GM19328 (cell line): ENCODE measurements at regions not wholly inside any gene's neighbourhood (a gene's known extent, or its start where the extent isn't known, plus 50 kb on each side); places are given as distances from the start of the nearest gene placed in this dataset.
A peak's percentile ranks its signal among the peaks of the same experiment; 100 is the strongest.

ENCODE experiments used
- ATAC-seq: cut with Tn5 transposase; IDR thresholded peaks from one replicate; pipeline ENCODE4 v1.9.1; 2021; ENCODE audit warnings: mild to moderate bottlenecking, moderate library complexity; ENCODE audit not compliant: unreplicated experiment

GRCh38 chr18:27652480-27653121 lies 467.5 kb upstream of the CHST9 start:
- ATAC-seq: no peak

- no peak for ATAC-seq
These were observed 464.5 kb upstream of the CHST9 start for GRCh38 chr18:27649621-27650020.

- ATAC-seq: no peak
These were observed 460.8 kb upstream of the CHST9 start for GRCh38 chr18:27645929-27646328.

- no peak for ATAC-seq
These were observed 451.5 kb upstream of the CHST9 start for GRCh38 chr18:27636576-27637085.

- no peak for ATAC-seq
These were observed 447.6 kb upstream of the CHST9 start for GRCh38 chr18:27632706-27633105.

- no peak for ATAC-seq
These were observed 442.8 kb upstream of the CHST9 start for GRCh38 chr18:27627927-27628326.

GRCh38 chr18:27621236-27621890 lies 436.3 kb upstream of the CHST9 start:
- ATAC-seq: no peak

GRCh38 chr18:27619906-27620305 lies 434.8 kb upstream of the CHST9 start:
- ATAC-seq: no peak

GRCh38 chr18:27619090-27619772 lies 434.1 kb upstream of the CHST9 start:
- ATAC-seq: no peak

GRCh38 chr18:27616324-27616723 lies 431.2 kb upstream of the CHST9 start:
- no peak for ATAC-seq

GRCh38 chr18:27614951-27615844 lies 430.1 kb upstream of the CHST9 start:
- ATAC-seq: no peak

- no peak for ATAC-seq
These were observed 424.1 kb upstream of the CHST9 start for GRCh38 chr18:27609221-27609620.

GRCh38 chr18:27608742-27609141 lies 423.6 kb upstream of the CHST9 start:
- no peak for ATAC-seq

GRCh38 chr18:27608174-27608573 lies 423.1 kb upstream of the CHST9 start:
- no peak for ATAC-seq

GRCh38 chr18:27606741-27607140 lies 421.6 kb upstream of the CHST9 start:
- ATAC-seq: no peak

- ATAC-seq: peak; percentile 72
These were observed 420.2 kb upstream of the CHST9 start for GRCh38 chr18:27605107-27605834.

GRCh38 chr18:27604583-27604982 lies 419.5 kb upstream of the CHST9 start:
- ATAC-seq: no peak

GRCh38 chr18:27602092-27602491 lies 417.0 kb upstream of the CHST9 start:
- ATAC-seq: no peak

- ATAC-seq: no peak
These were observed 415.1 kb upstream of the CHST9 start for GRCh38 chr18:27600245-27600644.

GRCh38 chr18:27599202-27599829 lies 414.2 kb upstream of the CHST9 start:
- ATAC-seq: peak; percentile 76
